Karpas-422 (cell line): ENCODE measurements at regions not wholly inside any gene's neighbourhood (a gene's known extent, or its start where the extent isn't known, plus 50 kb on each side); places are given as distances from the start of the nearest gene placed in this dataset.
A peak's percentile ranks its signal among the peaks of the same experiment; 100 is the strongest.
"Not testable (repeated sequence)": the region's sequence is repeated elsewhere in the genome, so short reads cannot be mapped to it uniquely, and the experiment has no call there.

Experiments used
- DNase-seq: peaks from one replicate; pipeline ENCODE4 v3.0.0-alpha.2; 2015
- H2AFZ ChIP-seq: fragments of 200-600 bp; sonication (generic); 2 replicates; pipeline ENCODE4 v1.6.1; 2014; ENCODE audit warnings: antibody characterized with exemption, low read length, mixed read lengths
- H3K27ac ChIP-seq: fragments of 200-600 bp; sonication (generic); 2 replicates; pipeline ENCODE4 v1.5.1; 2014; ENCODE audit warnings: mild to moderate bottlenecking, low read length, moderate library complexity
- H3K27me3 ChIP-seq: fragments of 200-600 bp; sonication (generic); 2 replicates; pipeline ENCODE4 v1.6.1; 2014; ENCODE audit warnings: low read length, mixed read lengths
- H3K36me3 ChIP-seq: fragments of 200-600 bp; sonication (generic); 2 replicates; pipeline ENCODE4 v1.6.1; 2014; ENCODE audit warnings: low read length, mixed read lengths; ENCODE audit not compliant: insufficient read depth
- H3K4me1 ChIP-seq: fragments of 200-600 bp; sonication (generic); 2 replicates; pipeline ENCODE4 v1.6.1; 2014; ENCODE audit warnings: mild to moderate bottlenecking, low read length, mixed read lengths
- H3K4me2 ChIP-seq: fragments of 200-600 bp; sonication (generic); 2 replicates; pipeline ENCODE4 v1.6.1; 2014; ENCODE audit warnings: low read length, low read depth, mild to moderate bottlenecking; ENCODE audit not compliant: poor library complexity, severe bottlenecking
- H3K4me3 ChIP-seq: fragments of 200-600 bp; sonication (generic); 2 replicates; pipeline ENCODE4 v1.5.1; 2014; ENCODE audit warnings: mild to moderate bottlenecking, antibody characterized with exemption, low read length, mixed read lengths
- H3K79me2 ChIP-seq: fragments of 200-600 bp; sonication (generic); 2 replicates; pipeline ENCODE4 v1.6.1; 2014; ENCODE audit warnings: mild to moderate bottlenecking, low read length, mixed read lengths
- H3K9ac ChIP-seq: fragments of 200-600 bp; sonication (generic); 2 replicates; pipeline ENCODE4 v1.6.0; 2014; ENCODE audit warnings: low read length
- H3K9me2 ChIP-seq: fragments of 200-600 bp; sonication (generic), shearing (Covaris generic); replicated peaks from 2 replicates; pipeline ENCODE4 v1.6.0; 2014; ENCODE audit warnings: mild to moderate bottlenecking, low read length, moderate library complexity; ENCODE audit not compliant: insufficient read depth
- H3K9me3 ChIP-seq: fragments of 300-700, 200-600 bp; sonication (generic); 2 replicates; pipeline ENCODE4 v1.6.1; 2014; ENCODE audit warnings: low read length, mixed read lengths
- H4K20me1 ChIP-seq: fragments of 200-600 bp; sonication (generic); 2 replicates; pipeline ENCODE4 v1.6.1; 2014; ENCODE audit warnings: mild to moderate bottlenecking, antibody characterized with exemption, low read length, low read depth; ENCODE audit not compliant: insufficient read depth

GRCh38 chr6:27854421-27854820, 57.8 kb downstream of the OR2B2 start:
- H3K9me3 ChIP-seq: no peaks in the 10 kb centered on the region
- no peaks in the 10 kb centered on the region for H3K9me2 ChIP-seq
- peak; percentile 67 for DNase-seq
- H3K4me3 ChIP-seq: no peak overlapping the region
- no peaks in the 10 kb centered on the region for H3K79me2 ChIP-seq
- no peaks in the 10 kb centered on the region for H4K20me1 ChIP-seq
- H3K27ac ChIP-seq: peak overlapping the region; percentile 42
- 0 out of 2 replicates have a peak overlapping the region, but pooled peaks have one; percentile 4 for H3K9ac ChIP-seq
- H3K4me2 ChIP-seq: peak overlapping the region; percentile 34
- peaks cover 16% of the 10 kb centered on the region for H3K4me1 ChIP-seq
- H3K36me3 ChIP-seq: no peaks in the 10 kb centered on the region
- H2AFZ ChIP-seq: peak overlapping the region; percentile 70; the same call in 1 of the 2 replicates
- H3K27me3 ChIP-seq: no peaks in the 10 kb centered on the region

DNA sequence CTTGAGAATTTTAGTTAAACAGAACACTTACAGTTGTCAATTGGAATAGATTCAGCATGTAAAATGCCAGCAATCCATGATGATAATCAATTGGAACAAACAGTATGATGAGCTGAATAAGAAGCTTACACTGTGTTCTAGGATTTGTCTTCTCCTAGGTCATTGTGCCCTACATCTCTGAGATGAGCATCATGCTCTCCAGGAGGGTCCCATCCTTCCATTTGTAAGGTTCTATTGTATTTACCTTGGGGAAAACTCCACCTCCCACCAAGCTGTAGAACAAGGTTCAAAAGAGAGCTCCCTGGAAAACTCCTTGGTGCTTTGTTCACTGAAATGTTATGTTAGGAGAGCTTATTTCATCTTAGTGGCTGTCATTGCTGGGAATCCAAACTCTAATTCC, 60.8 kb downstream of the OR2B2 start:
- H3K9me2 ChIP-seq: no peaks in the 10 kb centered on the region
- no peak overlapping the region for H3K4me2 ChIP-seq
- no peaks in the 10 kb centered on the region for H3K9me3 ChIP-seq
- H3K4me1 ChIP-seq: peaks cover 16% of the 10 kb centered on the region
- H3K9ac ChIP-seq: no peak overlapping the region
- no peak overlapping the region for H3K4me3 ChIP-seq
- H3K79me2 ChIP-seq: no peaks in the 10 kb centered on the region
- H3K27me3 ChIP-seq: no peaks in the 10 kb centered on the region
- DNase-seq: no peak
- H4K20me1 ChIP-seq: no peaks in the 10 kb centered on the region
- no peak overlapping the region for H2AFZ ChIP-seq
- H3K27ac ChIP-seq: no peak overlapping the region
- H3K36me3 ChIP-seq: no peaks in the 10 kb centered on the region

GRCh38 chr6:27849001-27849400, 63.2 kb downstream of the OR2B2 start:
- not testable (repeated sequence) for H3K9me2 ChIP-seq, H3K9me3 ChIP-seq, H3K4me3 ChIP-seq, H3K9ac ChIP-seq, H3K4me1 ChIP-seq, H2AFZ ChIP-seq, H3K79me2 ChIP-seq, H3K27ac ChIP-seq, H3K36me3 ChIP-seq, H3K27me3 ChIP-seq, DNase-seq, H3K4me2 ChIP-seq, H4K20me1 ChIP-seq

GRCh38 chr6:27847706-27848105, 64.5 kb downstream of the OR2B2 start:
- no peaks in the 10 kb centered on the region for H3K9me3 ChIP-seq
- H3K4me2 ChIP-seq: no peak overlapping the region
- no peaks in the 10 kb centered on the region for H3K36me3 ChIP-seq
- H3K4me1 ChIP-seq: no peaks in the 10 kb centered on the region; the same call in 1 of the 2 replicates
- no peak overlapping the region for H3K4me3 ChIP-seq
- H3K9me2 ChIP-seq: no peaks in the 10 kb centered on the region
- DNase-seq: no peak
- H3K27ac ChIP-seq: no peak overlapping the region
- H4K20me1 ChIP-seq: no peaks in the 10 kb centered on the region
- no peaks in the 10 kb centered on the region for H3K79me2 ChIP-seq
- H3K27me3 ChIP-seq: no peaks in the 10 kb centered on the region
- H3K9ac ChIP-seq: no peak overlapping the region
- no peak overlapping the region for H2AFZ ChIP-seq

GRCh38 chr6:27840572-27840971, 71.6 kb downstream of the OR2B2 start:
- no peak overlapping the region for H3K9ac ChIP-seq
- no peak overlapping the region for H3K27ac ChIP-seq
- no peaks in the 10 kb centered on the region for H4K20me1 ChIP-seq
- peaks cover 27% of the 10 kb centered on the region for H3K79me2 ChIP-seq
- no peak overlapping the region for H2AFZ ChIP-seq
- no peak overlapping the region for H3K4me3 ChIP-seq
- H3K9me3 ChIP-seq: no peaks in the 10 kb centered on the region
- no peak for DNase-seq
- H3K27me3 ChIP-seq: no peaks in the 10 kb centered on the region
- peaks cover 7% of the 10 kb centered on the region; the same call in 1 of the 2 replicates for H3K36me3 ChIP-seq
- no peaks in the 10 kb centered on the region for H3K9me2 ChIP-seq
- peaks cover 36% of the 10 kb centered on the region for H3K4me1 ChIP-seq
- no peak overlapping the region for H3K4me2 ChIP-seq

- Histone ChIP-seq H4K20me1 (no peaks in the 10 kb centered on the region), H3K9me3 (no peaks in the 10 kb centered on the region), H3K4me2 (peak overlapping the region; percentile 98), H3K79me2 (peaks cover 27% of the 10 kb centered on the region), H3K9me2 (no peaks in the 10 kb centered on the region), H3K36me3 (peaks cover 7% of the 10 kb centered on the region; the same call in 1 of the 2 replicates), H3K27ac (peak overlapping the region; percentile 76; the same call in 1 of the 2 replicates), H3K9ac (peak overlapping the region; percentile 87), H3K4me3 (peak overlapping the region; percentile 87), H3K27me3 (no peaks in the 10 kb centered on the region), H3K4me1 (peaks cover 43% of the 10 kb centered on the region), H2AFZ (no peak overlapping the region)
- DNase-seq: peak; percentile 56
These were observed 72.3 kb downstream of the OR2B2 start for GRCh38 chr6:27839626-27840475.

DNA sequence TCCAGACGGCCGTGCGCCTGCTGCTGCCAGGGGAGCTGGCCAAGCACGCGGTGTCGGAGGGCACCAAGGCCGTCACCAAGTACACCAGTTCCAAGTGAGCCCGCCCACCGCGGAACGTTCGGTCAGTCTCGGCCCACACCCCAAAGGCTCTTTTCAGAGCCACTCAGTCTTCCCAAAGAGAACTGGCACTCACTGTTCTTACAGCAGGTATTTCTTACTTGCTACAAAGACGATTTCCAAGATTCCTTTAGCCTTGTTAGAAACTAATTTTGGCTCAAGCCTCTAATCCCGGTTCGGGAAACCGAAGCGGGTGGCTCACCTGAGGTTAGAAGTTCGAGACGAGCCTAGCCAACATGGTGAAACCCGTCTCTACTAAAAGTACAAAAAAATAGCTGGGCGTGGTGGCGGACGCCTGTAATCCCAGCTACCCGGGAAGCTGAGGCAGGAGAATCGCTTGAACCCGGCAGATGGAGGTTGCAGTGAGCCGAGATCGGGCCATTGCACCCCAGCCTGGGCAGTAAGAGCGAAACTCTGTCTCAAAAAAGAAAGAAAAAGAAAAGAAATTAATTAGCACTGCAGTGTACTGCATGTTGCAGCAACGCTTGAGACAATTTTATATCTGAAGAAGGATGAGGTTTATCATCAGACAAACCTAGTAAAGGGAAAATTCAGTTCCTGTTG, 73.1 kb downstream of the OR2B2 start:
- peak overlapping the region; percentile 87 for H3K4me3 ChIP-seq

More for the DNA sequence above, 73.1 kb downstream of the OR2B2 start:
- H3K9me2 ChIP-seq: no peaks in the 10 kb centered on the region
- no peaks in the 10 kb centered on the region for H3K9me3 ChIP-seq
- H3K79me2 ChIP-seq: peaks cover 27% of the 10 kb centered on the region
- peaks cover 7% of the 10 kb centered on the region; the same call in 1 of the 2 replicates for H3K36me3 ChIP-seq
- H3K4me2 ChIP-seq: peak overlapping the region; percentile 98
- peak overlapping the region; percentile 76 for H3K27ac ChIP-seq
- no peaks in the 10 kb centered on the region for H4K20me1 ChIP-seq
- peak; percentile 67 for DNase-seq
- peak overlapping the region; percentile 87 for H3K9ac ChIP-seq
- H3K27me3 ChIP-seq: no peaks in the 10 kb centered on the region
- no peak overlapping the region for H2AFZ ChIP-seq
- peaks cover 43% of the 10 kb centered on the region for H3K4me1 ChIP-seq
